Posterior cingulate gyrus (tissue), 11 donors: ENCODE measurements at regions not wholly inside any gene's neighbourhood (a gene's known extent, or its start where the extent isn't known, plus 50 kb on each side); places are given as distances from the start of the nearest gene placed in this dataset.
"Not testable (repeated sequence)": the region's sequence is repeated elsewhere in the genome, so short reads cannot be mapped to it uniquely, and the experiment has no call there.

ENCODE experiments used
- DNase-seq, 10 donors: peaks; one replicate each; pipeline versions ENCODE4 v3.0.0 to v3.0.0-alpha.2; 2020 to 2021; ENCODE audit warnings: mixed read lengths in 3 of 10
- intact Hi-C: fragments of 100-400 bp; cut with DNase I; formaldehyde crosslinking; loops from one replicate; pipeline ENCODE4 v1.15.1; 2023

- no peak for DNase-seq
- intact Hi-C loops, result no loop called here
Measured at GRCh38 chr18:37853706-37854105, 288.1 kb upstream of the CELF4 start.

GRCh38 chr18:37852464-37852863 is 286.9 kb upstream of the CELF4 start:
- no peak for DNase-seq
- intact Hi-C loops, result no loop called here

DNA sequence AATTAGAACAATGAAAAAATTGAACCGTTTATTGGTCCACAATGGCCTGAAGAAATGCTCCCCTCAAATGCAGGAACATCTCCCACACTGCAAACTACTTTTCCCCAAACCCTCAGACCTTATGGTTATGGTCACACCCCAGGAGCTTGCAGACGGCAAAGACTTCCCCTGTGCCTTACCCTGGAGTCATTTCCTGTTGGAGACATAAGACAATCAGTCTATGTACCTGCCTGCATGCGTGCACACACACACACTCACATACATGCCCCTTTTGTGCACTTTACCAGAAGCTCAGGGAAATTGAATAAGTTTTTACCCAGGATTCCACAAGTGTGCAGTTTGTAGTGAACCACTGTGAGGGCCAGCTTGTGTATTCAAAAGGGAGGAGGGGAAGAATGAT is 281.9 kb upstream of the CELF4 start:
- DNase-seq, result no peak
- intact Hi-C loops, result no loop called here

GRCh38 chr18:37846996-37847395 is 281.4 kb upstream of the CELF4 start:
- no peak for DNase-seq
- intact Hi-C loops, result no loop called here

DNA sequence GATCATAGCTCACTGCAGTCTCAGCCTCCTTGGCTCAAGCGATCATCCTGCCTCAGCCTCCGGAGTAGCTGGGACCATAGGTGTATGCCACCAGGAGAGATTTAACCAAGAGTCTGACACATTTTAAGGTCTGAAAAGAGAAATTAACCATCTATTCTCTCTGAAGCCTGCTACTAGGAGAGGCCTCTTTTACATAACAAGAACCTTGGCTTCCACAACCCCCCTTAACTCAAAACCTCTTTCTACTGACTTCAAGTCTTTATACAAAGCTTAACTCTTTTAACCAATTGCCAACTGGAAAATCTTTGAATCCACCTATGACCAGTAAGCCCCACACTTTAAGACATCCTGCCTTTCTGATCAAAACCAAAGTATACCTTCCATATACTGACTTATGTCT is 279.9 kb upstream of the CELF4 start:
- no peak for DNase-seq
- intact Hi-C loops, result no loop called here

DNA sequence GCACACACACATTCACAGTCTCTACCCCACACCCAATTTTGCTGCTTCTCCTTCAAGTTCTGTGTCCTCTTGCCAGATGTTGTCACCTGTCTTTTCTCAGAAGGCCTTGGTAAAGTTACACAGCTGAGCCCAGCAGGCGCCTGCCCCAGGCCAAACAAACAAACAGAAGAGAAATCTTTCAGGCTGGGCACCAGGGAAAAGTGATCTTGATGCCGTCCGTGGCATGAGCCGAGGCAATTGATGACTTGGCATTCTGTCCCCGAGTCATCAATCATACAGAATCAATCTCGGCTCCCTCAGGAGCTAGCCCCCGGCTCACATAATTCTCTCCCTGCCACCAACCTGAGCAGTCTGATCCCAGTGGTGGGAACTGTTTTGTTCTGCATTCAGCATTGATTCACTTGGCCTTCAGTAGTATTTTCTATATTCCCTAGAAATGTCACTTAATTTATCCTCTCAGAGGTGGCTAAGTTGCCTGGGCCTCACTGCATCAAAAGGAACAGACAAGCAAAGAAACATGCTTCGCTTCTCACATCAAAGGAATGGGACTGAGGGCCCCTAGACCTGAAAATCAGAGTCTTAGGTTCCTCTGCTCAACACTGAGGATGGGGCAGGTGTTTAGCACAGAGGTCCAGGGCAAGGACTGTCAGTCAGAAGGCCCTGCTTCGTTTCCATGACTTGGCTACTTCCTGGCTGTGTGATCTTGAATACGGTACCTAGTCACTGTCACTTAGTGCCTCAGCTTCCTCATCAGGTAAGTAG is 278.8 kb upstream of the CELF4 start:
- intact Hi-C loops, result no loop called here
- no peak for DNase-seq

GRCh38 chr18:37838083-37838482 is 272.5 kb upstream of the CELF4 start:
- no peak for DNase-seq
- intact Hi-C loops, result no loop called here

GRCh38 chr18:37836071-37836970 is 270.7 kb upstream of the CELF4 start:
- intact Hi-C loops, result no loop called here
- DNase-seq, result no peak

- DNase-seq, intact Hi-C loops: not testable (repeated sequence)
Measured at GRCh38 chr18:37832010-37832695, 266.6 kb upstream of the CELF4 start.

GRCh38 chr18:37812961-37813360 is 247.4 kb upstream of the CELF4 start:
- intact Hi-C loops, result no loop called here
- DNase-seq, result no peak

DNA sequence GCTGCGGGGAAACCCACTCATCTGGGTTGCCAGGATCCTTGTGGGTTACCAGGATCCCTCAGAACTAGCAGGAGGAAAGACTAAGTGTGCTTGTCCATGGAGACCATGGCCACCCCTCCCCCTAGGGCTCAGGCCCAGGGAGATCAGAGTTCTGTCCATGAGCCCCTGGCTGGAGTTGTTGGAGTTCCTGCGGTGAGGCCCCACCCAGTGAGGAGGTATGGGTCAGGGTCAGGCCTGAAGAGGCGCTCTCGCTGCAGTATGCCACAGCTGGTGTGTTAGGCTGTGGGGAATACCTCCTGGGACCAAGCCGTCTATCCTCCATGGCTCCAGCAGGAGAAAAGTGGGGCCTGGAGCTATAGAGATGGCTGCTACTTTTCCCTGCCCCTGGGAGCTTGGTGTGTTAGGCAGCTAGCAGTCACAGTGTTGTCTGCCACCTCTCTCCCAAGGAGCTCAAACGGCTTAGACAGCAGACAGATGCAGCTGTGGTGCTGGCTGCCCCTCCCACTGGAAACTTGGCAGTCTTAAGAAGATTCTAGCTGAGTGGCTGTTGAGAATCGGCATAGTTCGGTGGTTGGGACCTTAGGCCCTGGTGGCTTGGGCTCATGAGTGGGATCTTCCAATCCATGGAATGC is 240.3 kb upstream of the CELF4 start:
- intact Hi-C loops, result no loop called here
- DNase-seq, result peak in 1 of 10 donors; percentile 62

DNA sequence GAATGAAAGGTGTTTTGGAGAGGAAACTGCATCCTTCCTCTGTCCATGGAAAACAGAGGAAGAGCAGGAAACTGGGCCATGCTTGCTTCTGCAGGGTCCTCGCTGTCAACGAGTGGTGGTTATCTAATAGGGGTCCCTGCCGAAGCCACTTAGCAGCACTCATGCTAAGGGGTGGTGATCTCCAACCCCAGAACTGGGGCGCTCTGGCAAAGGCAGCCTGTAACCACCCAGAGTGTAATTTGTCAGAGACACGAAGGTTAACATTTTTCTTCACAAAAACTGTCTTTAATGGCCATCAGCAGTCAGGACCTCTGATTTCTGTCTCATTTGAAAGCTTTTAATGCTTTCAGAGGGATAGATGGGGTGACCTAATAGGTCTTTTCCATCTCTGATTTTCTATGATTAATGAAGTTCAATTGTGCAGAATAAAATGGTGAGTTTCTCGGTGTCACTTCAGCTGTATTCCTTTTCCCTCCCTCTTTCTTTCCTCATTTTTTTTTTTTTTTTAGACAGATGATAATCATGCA is 231.3 kb upstream of the CELF4 start:
- no peak for DNase-seq
- intact Hi-C loops, result no loop called here

DNA sequence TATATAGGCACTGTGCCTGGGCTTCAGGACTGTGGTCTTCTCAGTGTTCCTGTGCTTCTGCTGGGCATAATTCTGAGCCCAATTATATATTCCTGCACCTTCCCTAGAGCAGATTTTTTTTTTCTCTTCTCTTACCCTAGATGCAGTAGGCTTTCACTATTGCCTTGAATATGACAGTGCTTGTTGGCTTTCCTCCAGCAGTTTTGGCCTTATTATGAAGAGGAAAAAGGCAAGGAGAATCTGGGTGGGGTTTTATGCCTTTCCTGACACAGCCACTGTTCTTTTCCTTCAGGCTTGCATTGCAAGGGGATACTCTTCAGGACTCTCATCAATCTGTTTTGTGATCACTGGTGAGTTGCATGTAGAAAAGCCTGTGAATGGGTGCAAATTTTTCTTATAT is 221.9 kb upstream of the CELF4 start:
- intact Hi-C loops, result no loop called here
- DNase-seq, result no peak

DNA sequence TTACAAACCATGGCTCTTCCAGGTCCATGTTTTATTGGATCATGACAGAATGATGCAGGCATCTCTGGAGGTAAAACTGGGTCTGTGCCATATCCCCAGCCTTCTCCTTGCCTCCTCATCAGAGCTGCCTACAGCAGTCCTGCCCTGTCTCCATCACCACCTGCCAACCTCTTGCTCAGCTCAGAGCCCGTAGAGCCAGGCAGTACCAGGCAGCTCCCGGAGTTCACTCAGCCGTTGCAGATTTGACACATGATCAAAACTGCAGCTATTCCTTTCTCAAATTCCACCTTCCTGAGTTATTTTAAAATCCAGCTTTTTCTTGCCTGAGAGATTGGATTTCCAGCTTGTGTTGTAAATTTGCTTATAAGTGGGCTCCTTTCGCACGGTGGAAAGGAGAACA is 218.2 kb upstream of the CELF4 start:
- intact Hi-C loops, result no loop called here
- no peak for DNase-seq

- intact Hi-C loops, result loop anchor here (10.0 kb wide), 1 partner anchor 214 kb away; the partner anchor contains the start of gene CELF4
Measured at GRCh38 chr18:37779220-37779619, 213.6 kb upstream of the CELF4 start.

DNA sequence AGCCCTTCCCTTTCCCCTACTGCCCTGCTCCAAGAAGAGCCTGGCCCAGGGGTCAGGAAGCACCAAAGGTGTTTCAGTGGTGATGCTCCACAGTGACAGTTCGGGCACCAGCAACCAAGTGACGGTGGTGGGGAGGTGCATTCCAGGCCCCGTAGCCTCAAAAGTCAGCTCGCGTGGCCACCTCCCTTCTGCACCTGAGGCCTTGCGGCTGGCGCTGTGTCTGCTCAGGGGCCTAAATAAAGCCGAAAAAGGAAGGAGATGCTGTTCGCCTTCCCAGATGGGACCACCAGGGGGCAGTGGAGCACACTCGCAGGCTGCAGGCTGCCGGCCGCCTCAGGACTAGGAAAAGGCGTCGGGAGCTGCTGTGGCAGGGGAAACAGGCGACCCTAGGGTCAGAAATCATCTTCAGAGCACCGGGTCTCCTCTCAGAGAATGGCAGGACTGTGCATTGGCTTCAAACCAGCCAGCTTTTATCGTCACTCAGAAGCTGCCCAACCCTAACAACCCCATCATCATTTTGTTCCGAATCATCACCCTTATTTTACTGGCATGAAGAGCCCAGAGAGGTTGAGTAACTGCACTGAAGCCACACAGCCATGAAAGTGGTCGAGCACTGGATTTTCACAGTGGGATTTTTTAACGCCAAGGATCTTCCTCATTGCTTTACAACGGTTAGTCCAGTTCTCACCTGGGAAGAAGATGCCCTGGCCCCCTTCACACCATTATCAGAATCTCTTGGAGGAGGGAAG is 213.0 kb upstream of the CELF4 start:
- intact Hi-C loops, result loop anchor here (10.0 kb wide), 1 partner anchor 214 kb away; the partner anchor contains the start of gene CELF4
- peak; percentile 69 to 97 (median 86) for DNase-seq

More at GRCh38 chr18:37779220-37779619, 213.6 kb upstream of the CELF4 start:
- no peak for DNase-seq

GRCh38 chr18:37769826-37770225 is 204.2 kb upstream of the CELF4 start:
- intact Hi-C loops, result loop anchor here (10.0 kb wide), 1 partner anchor 205 kb away; the partner anchor contains the start of gene CELF4
- DNase-seq, result no peak

DNA sequence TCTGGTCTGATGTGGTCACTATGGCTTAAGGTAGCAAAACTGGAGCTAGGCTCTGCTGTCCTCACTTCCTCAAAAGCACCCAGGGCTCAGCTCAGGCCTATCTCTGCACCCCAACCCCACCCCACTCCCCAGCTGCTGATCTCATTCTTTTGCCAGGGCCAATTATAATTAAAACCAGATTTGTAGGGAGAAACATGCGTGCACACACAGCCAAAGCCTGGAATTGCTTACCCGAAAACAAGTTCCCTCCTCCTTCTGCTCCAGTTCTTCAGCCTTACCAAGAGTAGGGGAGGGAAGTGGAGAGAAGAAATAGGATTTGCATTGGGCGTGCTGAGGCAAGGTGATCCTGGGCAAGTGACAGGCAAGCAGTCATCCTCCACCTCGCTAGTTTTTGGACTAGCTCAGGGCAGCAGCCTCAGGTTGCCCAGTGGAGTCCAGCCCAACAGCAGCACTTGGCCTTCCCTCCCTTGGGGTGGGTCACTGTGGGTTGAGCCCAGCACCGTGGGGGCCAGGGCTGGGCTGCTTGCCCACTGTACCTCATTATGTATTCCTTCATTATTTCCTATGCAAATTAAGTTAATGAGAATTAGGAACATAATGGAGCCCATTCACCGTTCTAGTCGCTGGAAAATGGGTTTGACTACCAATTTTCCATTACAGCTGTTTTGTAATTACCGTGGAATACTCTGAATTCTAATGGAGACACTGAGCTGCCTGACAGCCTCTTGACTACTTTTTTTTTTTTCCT is 199.1 kb upstream of the CELF4 start:
- peak in 1 of 10 donors; percentile 80 for DNase-seq
- intact Hi-C loops, result no loop called here
